Right cardiac atrium (tissue), 5 donors: ENCODE measurements at regions not wholly inside any gene's neighbourhood (a gene's known extent, or its start where the extent isn't known, plus 50 kb on each side); places are given as distances from the start of the nearest gene placed in this dataset.

Experiments used
- ATAC-seq, 2 donors: fragments of 200-7000 bp; cut with Tn5 transposase; one replicate each; pipeline versions ENCODE4 v1.8.0 to v1.9.1; 2020; ENCODE audit warnings: moderate library complexity in 2 of 2, mild to moderate bottlenecking in 1 of 2
- DNase-seq, 3 donors: peaks; one replicate each; pipeline ENCODE4 v3.0.0-alpha.2; 2020
- H3K27ac ChIP-seq: one replicate; pipeline ENCODE4 v1.5.1; 2013; ENCODE audit warnings: mild to moderate bottlenecking, low read length, control low read depth, moderate library complexity
- H3K27me3 ChIP-seq: one replicate; pipeline ENCODE4 v1.6.1; 2013; ENCODE audit not compliant: control insufficient read depth, insufficient read depth
- H3K4me1 ChIP-seq: one replicate; pipeline ENCODE4 v1.6.1; 2013; ENCODE audit warnings: low read length; ENCODE audit not compliant: control insufficient read depth, insufficient read depth
- H3K4me3 ChIP-seq: one replicate; pipeline ENCODE4 v1.5.1; 2013; ENCODE audit warnings: low read length, control low read depth
- H3K9me3 ChIP-seq: one replicate; pipeline ENCODE4 v1.6.1; 2013; ENCODE audit warnings: low read length; ENCODE audit not compliant: control insufficient read depth
- WGBS: extraction: QIAGEN DNeasy Blood & Tissue Kit; methylation state at CpG from one replicate; pipeline ENCODE4 v1.1.7; 2013; 5-methylcytosine and 5-hydroxymethylcytosine counted together
- intact Hi-C, 4 donors: fragments of 100-400 bp; cut with DNase I; formaldehyde crosslinking; loops; one replicate each; pipeline versions ENCODE4 v1.11.0 to v1.14.0; 2022 to 2023
- donor health status: healthy with polysubstance abuse.
- donor health status: DM: no; HTN: yes; CAD: no.
- donor health status: DM: no; HTN: no; CAD: no.
- donor health status: DM: no; HTN: yes; CAD: no; lungs with severe emphysema.
- donor health status: DM: yes; HTN: yes; CAD: no.

DNA sequence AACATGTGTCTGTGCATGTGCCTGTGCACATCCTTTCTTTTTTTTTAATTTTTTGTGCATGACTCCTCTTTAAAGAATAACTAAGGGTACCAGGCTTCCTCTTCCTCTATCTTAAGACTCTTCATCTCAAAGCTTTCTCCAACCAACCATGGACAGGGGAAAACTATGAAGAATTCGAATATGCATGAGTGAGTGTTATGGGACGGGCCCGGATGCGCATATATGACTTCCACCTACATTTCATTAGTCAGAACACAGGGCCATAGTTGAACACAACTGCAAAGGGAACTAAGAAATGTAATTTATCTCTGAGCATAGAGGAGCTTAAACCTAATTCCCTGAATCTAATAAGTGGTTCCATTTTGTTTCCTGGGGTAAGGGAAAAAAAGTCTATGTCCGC, 270.3 kb upstream of the SORCS1 start:
- ATAC-seq (no peak), DNase-seq (no peak)
- intact Hi-C loops = no loop called here
- Histone ChIP-seq H3K27ac (no peak overlapping the region), H3K27me3 (no peaks in the 10 kb centered on the region), H3K4me1 (no peaks in the 10 kb centered on the region), H3K4me3 (no peak overlapping the region), H3K9me3 (no peaks in the 10 kb centered on the region)
- WGBS = 95% methylated on average over 5 of the region's 5 CpGs

DNA sequence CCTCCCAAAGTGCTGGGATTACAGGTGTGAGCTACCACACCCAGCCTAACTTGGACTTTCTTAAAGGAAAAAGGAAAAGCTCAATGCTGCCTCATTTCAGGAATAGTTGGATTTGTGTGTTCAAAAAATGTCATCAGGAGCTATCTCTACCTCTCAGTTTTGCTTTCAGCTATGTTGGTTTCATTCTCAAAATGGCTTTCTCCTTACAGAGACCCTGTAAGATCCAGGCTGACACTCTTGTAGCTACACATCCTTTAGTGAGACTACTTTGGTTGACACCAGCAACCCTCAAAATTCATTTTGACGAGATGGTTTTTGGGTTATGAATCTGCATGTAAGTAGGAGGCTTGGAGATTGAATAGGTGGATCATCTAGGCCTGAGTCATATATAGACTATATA, 269.7 kb upstream of the SORCS1 start:
- ATAC-seq = no peak

DNA sequence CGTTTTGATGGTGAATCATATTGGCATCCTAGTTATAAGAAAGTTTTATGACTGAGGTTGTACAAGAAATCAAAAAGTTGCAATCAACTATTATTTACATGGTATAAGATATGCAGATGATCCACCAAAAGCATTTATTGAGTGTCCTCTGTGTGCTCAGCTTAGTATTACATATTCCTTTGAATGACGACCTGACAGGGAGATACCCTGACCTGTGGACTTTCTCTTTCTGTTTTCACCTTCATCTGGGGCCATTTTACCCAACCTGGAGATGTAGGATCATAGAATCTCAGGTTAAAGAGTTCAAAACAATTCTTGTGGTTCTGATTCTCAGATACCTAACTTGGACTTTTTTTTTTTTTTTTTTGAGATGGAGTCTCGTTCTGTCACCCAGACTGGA, 269.1 kb upstream of the SORCS1 start:
- H3K27ac ChIP-seq = no peak overlapping the region
- intact Hi-C loops = no loop called here
- DNase-seq (no peak), ATAC-seq (no peak)
- no peaks in the 10 kb centered on the region for H3K27me3 ChIP-seq
- H3K9me3 ChIP-seq = no peaks in the 10 kb centered on the region
- no peaks in the 10 kb centered on the region for H3K4me1 ChIP-seq
- 66% methylated on average over 3 of the region's 3 CpGs for WGBS
- H3K4me3 ChIP-seq = no peak overlapping the region

More for the DNA sequence above, 269.7 kb upstream of the SORCS1 start:
- no peaks in the 10 kb centered on the region for H3K27me3 ChIP-seq
- WGBS = 93% methylated on average over 1 of the region's 1 CpG
- H3K4me1 ChIP-seq = no peaks in the 10 kb centered on the region
- H3K27ac ChIP-seq = no peak overlapping the region
- no peak overlapping the region for H3K4me3 ChIP-seq
- H3K9me3 ChIP-seq = no peaks in the 10 kb centered on the region
- intact Hi-C loops = no loop called here
- no peak for DNase-seq

DNA sequence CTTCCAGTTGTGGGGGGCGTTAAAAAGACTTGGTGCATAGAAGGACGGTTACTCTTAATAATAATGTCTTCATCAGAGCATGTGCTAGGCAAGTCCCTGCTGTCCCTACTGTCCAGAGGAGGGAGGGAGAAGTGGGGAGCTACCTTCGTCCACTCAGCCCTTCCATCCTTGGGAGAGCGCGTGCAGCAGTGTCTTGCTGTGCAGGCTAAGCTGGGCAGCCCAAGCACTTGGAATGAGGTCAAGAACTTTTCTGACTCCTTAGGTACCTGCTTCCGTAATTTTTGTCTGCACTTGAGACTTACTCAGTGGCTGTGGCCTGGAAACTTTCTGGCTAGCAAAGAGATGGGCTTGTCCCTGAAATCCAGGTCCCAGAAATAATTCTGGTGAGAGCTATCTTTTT, 265.9 kb upstream of the SORCS1 start:
- WGBS = 87% methylated on average over 6 of the region's 6 CpGs
- Histone ChIP-seq H3K27ac (no peak overlapping the region), H3K27me3 (no peaks in the 10 kb centered on the region), H3K4me3 (no peak overlapping the region), H3K9me3 (no peaks in the 10 kb centered on the region), H3K4me1 (peaks cover 2% of the 10 kb centered on the region)
- DNase-seq (no peak), ATAC-seq (no peak)
- intact Hi-C loops = no loop called here

DNA sequence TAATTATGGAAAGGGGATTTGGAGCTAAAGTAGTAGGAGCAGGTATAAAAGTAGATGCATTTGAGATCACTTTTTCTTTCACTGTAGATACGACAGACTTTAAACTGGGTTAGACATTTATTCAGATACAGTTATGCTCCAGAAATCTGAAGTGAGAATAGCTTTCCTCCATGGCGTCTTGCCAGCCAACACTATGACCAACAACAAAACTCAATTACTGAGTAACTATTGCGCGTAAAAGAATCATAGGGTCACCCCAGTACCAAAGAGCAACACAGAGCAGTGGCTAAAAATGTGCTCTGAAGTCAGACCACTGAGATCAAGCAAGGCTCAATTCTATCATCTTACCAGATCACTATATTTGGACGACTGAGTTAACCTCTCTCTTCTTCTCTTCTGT, 262.5 kb upstream of the SORCS1 start:
- DNase-seq (no peak), ATAC-seq (no peak)
- WGBS = 75% methylated on average over 5 of the region's 5 CpGs

DNA sequence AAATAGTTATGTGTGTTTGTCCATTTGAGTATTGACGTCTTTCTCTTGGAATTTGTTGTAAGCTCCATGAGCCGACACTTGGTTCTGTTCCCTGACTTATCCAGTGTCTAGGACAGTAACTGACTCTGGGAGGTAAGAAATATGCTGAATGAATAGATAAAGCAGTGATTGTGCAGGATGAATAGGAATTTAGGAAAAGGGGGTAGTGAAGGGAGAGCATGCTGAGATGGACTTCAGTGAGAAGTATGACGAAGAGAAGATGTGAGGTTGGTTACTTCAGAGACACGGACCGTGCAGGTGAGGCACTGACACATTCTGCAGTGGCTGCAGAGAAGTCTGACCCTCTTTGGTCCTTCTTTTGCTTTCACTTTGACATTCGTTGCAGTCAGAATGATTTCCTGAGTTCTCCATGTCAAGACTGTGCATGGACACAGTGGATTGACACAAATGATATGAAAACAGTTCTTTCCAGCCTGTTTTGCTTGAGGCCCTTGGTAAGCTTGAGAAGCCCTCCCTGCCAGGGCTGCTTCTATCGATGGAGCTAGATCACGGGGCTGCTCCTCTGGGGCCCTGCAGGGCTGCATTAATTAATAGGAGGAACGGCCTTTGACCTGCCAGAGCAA, 261.5 kb upstream of the SORCS1 start:
- Histone ChIP-seq H3K27ac (no peak overlapping the region), H3K9me3 (no peaks in the 10 kb centered on the region), H3K4me1 (peaks cover 2% of the 10 kb centered on the region), H3K4me3 (peak overlapping the region; percentile 24), H3K27me3 (no peaks in the 10 kb centered on the region)
- WGBS = 55% methylated on average over 9 of the region's 9 CpGs
- ATAC-seq (peak; percentile 37 to 51), DNase-seq (peak in 1 of 3 donors; percentile 40)
- intact Hi-C loops = no loop called here

More for the DNA sequence above, 262.5 kb upstream of the SORCS1 start:
- H3K4me1 ChIP-seq = peaks cover 2% of the 10 kb centered on the region
- no peak overlapping the region for H3K27ac ChIP-seq
- H3K9me3 ChIP-seq = no peaks in the 10 kb centered on the region
- intact Hi-C loops = no loop called here
- no peak overlapping the region for H3K4me3 ChIP-seq
- H3K27me3 ChIP-seq = no peaks in the 10 kb centered on the region

DNA sequence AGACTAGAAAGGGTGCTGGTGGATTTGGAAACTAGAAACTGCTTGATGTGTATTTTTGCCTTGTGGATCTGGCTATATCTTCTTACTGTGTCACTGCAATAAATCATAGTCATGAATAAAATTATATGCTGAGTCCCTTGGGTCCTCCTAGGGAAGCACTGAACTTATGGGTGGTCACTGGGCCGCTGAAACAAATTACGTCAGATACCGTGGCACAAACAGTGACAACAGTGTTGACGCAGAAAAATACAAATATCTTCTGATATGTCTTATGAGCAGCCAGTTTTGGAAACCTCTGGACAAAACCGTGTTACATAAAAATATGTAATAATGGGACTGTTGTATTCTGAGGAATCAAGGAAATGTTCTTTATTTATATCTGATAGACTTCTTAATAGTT, 260.1 kb upstream of the SORCS1 start:
- WGBS = 55% methylated on average over 5 of the region's 5 CpGs
- H3K4me3 ChIP-seq = no peak overlapping the region
- H3K27me3 ChIP-seq = no peaks in the 10 kb centered on the region
- H3K4me1 ChIP-seq = peaks cover 2% of the 10 kb centered on the region
- peak; percentile 43 to 54 for ATAC-seq
- no peaks in the 10 kb centered on the region for H3K9me3 ChIP-seq
- intact Hi-C loops = no loop called here
- H3K27ac ChIP-seq = no peak overlapping the region
- DNase-seq = peak in 1 of 3 donors; percentile 28

DNA sequence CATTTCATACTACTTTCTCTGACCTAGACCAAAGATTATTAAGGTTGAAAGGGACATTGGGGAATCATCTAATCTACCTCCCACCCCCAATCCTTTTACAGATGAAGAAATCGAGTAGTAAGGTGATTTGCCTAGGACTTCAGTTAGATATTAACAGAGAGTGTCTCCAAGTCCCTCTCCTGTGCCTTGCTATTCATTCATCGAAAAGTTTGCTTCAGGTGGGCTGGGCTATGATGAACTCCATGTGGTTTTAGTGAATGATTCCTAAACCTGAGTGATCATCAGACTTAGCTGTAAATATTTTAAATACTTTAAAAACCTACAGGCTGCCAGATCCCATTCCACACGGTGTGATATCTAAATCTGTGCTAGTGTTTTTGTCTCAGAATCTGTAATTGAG, 259.4 kb upstream of the SORCS1 start:
- 65% methylated on average over 3 of the region's 3 CpGs for WGBS
- no peaks in the 10 kb centered on the region for H3K27me3 ChIP-seq

DNA sequence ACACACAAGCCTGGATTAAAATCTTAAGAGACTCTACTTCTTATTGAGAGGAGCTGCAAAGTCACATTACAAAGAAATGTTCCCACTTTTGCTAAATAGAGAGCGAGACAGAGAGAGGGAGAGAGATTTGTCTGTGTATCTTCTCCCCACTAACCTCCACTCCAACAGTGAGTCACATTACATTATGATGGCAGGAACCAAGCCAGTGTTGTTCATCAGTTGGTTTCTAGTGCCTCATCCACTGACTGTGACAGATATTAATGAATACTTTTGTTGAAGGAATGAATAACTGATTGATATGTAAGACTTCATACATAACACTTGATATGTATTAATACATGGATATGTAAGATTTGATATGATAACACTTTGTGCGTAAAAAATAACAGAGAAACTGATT, 258.2 kb upstream of the SORCS1 start:
- ATAC-seq = no peak
- no peak for DNase-seq
- H3K27me3 ChIP-seq = no peaks in the 10 kb centered on the region
- no peak overlapping the region for H3K4me3 ChIP-seq
- WGBS = 91% methylated on average over 2 of the region's 2 CpGs
- H3K27ac ChIP-seq = no peak overlapping the region
- intact Hi-C loops = no loop called here
- H3K9me3 ChIP-seq = no peaks in the 10 kb centered on the region
- peaks cover 2% of the 10 kb centered on the region for H3K4me1 ChIP-seq

More for the DNA sequence above, 259.4 kb upstream of the SORCS1 start:
- intact Hi-C loops = no loop called here
- Histone ChIP-seq H3K4me1 (peaks cover 2% of the 10 kb centered on the region), H3K9me3 (no peaks in the 10 kb centered on the region), H3K4me3 (no peak overlapping the region), H3K27ac (no peak overlapping the region)
- ATAC-seq (no peak), DNase-seq (no peak)

DNA sequence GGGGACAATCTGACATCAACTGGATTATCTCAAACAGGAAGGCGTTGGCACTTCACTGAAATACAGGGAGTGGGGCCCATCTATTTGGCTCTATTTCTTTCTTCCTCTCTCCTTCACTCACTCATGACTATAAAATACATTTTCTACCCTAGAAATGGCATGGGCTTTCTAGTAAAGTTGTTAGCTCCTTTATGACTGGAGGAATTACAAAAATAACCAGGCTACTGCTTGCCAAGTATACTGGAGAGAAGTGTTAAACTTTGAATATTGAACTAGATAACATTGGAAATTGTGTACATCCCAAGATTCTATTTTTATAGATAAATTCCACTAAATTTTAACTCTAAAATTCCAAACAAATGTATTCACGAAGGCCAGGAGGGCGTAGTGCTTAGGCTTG, 255.7 kb upstream of the SORCS1 start:
- 72% methylated on average over 3 of the region's 3 CpGs for WGBS
- Histone ChIP-seq H3K27ac (no peak overlapping the region), H3K4me1 (no peaks in the 10 kb centered on the region), H3K27me3 (no peaks in the 10 kb centered on the region), H3K4me3 (no peak overlapping the region), H3K9me3 (no peaks in the 10 kb centered on the region)
- ATAC-seq (no peak), DNase-seq (no peak)
- intact Hi-C loops = no loop called here

DNA sequence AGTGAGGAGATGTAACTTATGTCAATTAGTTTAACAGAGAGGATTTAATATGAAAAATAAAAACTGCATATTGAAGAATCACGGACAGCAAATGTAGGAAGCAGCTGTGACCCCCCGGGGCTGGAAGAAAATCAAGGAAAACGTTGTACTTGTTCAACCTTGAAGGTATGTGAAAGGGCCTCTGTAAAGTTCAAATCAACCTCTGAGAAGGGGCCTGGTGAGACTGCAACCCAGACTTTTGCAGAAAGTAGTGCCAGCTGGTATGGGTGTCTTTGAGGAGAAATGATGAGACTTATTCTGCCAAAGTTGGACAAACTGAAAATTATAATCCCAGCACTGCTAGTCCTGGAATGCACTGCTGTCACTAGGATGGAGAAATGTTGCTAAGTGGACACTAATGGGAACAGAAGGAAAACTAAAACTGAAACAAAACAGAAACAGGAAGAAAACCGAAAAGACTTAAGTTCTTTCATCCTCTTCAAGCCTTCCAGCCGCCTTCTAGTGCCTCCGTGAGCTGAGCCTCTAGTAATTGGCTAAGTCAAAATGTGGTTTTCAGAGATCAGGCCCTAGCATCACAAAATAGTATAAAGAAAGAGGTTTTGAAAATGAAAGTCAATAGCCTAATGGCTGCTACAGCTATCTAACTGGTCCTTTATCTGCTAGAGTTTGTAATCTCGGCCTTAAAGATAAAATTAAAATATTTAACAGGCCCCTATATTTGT, 253.7 kb upstream of the SORCS1 start:
- WGBS = 70% methylated on average over 7 of the region's 7 CpGs
- H3K4me1 ChIP-seq = no peaks in the 10 kb centered on the region
- H3K27ac ChIP-seq = no peak overlapping the region
- ATAC-seq = no peak
- no peak for DNase-seq
- no peaks in the 10 kb centered on the region for H3K9me3 ChIP-seq
- no peak overlapping the region for H3K4me3 ChIP-seq
- H3K27me3 ChIP-seq = no peaks in the 10 kb centered on the region
- intact Hi-C loops = loop anchor here in 1 of 4 donors (5.0 kb wide), 1 partner anchor 394 kb away; no protein-coding TSS in a partner anchor
